ENCODE measurements at regions not wholly inside any gene's neighbourhood (a gene's known extent, or its start where the extent isn't known, plus 50 kb on each side); places are given as distances from the start of the nearest gene placed in this dataset.

- TF ChIP-seq CTCF (IDR thresholded peaks at IDR 0.05 in 2 of 3, conservative IDR thresholded peaks at IDR 0.05 in 1 of 3; ENCODE audit: insufficient read depth in 2 of 3, low read depth in 1 of 3, low read length in 3 of 3) (peak in 2 of 3 experiments; percentile 18 to 34; a peak in 2 of 6 replicates), POLR2AphosphoS5 (IDR thresholded peaks at IDR 0.05; ENCODE audit: control insufficient read depth, insufficient read depth, low read depth, low read length) (no peak), BCLAF1 (IDR thresholded peaks at IDR 0.05; ENCODE audit: borderline replicate concordance in 1 of 2, control insufficient read depth in 1 of 2, low read depth in 2 of 2, low read length in 1 of 2) (no peak), DMBX1 (CRISPR knock-in tag; IDR thresholded peaks at IDR 0.05; ENCODE audit: borderline replicate concordance) (no peak)
These were observed 260.1 kb downstream of the MEX3B start for GRCh38 chr15:81785679-81786078.
